LNCAP (cell line): ENCODE measurements at regions not wholly inside any gene's neighbourhood (a gene's known extent, or its start where the extent isn't known, plus 50 kb on each side); places are given as distances from the start of the nearest gene placed in this dataset.

ENCODE experiments used
- TF ChIP-seq, protein P1 (sequence below): fragments of 450-650 bp; IDR thresholded peaks from 2 replicates; pipeline ENCODE4 v1.5.1; 2017; ENCODE audit warnings: mild to moderate bottlenecking

DNA sequence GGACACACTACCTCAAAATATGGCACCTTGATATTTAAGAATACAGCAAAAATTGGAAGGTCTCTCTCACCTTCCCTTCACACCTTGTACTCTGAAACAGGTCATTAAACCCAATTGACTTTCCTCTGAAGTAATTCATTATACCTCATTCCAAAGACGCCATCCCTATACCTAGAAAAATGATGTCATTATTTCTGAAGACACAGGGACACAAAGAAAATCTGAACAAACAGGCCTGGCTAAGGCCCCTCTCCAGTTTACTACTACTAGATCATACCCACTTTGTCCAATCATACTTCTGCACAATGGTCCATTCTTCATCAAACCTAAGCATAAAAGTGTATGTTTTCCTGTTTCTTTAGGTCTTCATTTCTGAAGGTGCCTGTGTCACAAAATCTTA lies 156.9 kb downstream of the RASSF9 start:
- TF ChIP-seq, protein P1, sequence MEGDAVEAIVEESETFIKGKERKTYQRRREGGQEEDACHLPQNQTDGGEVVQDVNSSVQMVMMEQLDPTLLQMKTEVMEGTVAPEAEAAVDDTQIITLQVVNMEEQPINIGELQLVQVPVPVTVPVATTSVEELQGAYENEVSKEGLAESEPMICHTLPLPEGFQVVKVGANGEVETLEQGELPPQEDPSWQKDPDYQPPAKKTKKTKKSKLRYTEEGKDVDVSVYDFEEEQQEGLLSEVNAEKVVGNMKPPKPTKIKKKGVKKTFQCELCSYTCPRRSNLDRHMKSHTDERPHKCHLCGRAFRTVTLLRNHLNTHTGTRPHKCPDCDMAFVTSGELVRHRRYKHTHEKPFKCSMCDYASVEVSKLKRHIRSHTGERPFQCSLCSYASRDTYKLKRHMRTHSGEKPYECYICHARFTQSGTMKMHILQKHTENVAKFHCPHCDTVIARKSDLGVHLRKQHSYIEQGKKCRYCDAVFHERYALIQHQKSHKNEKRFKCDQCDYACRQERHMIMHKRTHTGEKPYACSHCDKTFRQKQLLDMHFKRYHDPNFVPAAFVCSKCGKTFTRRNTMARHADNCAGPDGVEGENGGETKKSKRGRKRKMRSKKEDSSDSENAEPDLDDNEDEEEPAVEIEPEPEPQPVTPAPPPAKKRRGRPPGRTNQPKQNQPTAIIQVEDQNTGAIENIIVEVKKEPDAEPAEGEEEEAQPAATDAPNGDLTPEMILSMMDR, result no peak

DNA sequence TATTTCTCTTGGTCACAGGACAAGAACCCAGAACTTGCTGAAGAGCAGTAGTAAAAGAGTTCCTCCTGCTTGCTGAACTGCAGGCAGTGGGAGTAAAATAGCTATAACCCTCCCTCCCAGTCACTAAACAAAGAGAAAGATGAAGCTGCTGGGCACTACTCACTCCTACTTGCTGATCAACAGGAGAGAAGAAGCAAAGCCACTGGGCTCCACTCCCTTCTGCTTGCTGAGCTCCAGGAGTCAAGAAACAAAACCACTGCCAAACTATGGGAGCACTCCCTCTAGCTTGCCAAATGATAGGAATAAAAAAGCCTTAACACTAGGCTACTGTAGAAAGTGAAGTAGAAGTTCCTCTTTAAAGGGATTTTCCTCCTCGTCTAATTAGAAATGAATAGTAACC lies 155.3 kb downstream of the RASSF9 start:
- TF ChIP-seq, protein P1, result no peak

DNA sequence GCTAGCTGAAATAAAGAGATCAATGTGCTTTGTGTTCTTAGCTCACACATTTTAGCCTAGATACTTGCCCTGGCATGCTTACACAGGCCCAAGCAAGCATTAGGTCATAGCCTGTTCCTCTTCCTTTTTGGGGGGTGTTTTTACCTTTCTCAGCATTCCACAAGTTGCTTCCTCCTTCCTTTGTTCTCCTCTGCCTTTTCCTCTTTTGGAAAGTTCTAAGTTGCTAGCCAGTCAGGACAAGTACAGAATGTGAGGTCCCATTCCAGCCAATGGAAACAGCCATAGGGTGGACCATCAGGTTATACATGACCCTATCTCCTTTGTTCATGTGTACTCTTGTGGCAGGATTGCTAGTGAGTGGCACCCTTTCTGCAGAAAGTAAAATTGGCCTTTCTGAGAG lies 154.9 kb downstream of the RASSF9 start:
- TF ChIP-seq, protein P1, result no peak

DNA sequence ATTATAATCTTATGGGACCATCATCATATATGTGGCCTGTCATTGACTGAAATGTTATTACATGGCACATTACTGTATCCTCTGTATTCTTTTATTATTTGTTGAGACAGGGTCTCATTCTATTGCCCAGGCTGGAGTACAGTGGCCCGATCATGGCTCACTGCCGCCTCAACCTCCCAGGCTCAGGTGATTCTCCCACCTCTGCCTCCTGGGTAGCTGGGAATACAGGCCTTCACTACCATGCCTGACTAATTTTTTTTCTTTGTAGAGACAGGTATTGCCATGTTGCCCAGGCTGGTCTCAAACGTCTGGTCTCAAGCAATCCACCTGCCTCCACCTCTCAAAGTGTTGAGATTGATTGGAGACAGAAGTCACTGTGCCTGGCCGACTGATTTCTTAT lies 153.2 kb downstream of the RASSF9 start:
- TF ChIP-seq, protein P1, result no peak

DNA sequence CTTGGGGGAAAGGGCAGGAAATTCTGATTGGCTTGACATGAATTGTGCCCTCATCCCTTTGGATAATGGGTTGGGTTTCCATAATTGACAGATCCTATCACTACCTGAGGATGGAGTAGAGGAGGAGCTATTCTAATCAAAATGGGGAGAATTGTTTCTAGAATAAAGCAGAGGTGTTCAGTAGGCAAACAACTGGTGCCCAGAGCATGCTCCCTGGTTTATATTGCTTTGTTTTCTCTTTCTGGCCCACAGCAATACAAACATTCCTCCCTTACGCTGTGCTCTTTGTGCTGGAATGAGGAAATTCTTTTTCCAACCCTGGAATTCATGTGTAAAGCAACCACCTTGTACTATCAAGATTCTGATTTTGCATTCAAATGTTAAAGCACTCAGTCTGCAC lies 147.4 kb downstream of the RASSF9 start:
- TF ChIP-seq, protein P1, result no peak

DNA sequence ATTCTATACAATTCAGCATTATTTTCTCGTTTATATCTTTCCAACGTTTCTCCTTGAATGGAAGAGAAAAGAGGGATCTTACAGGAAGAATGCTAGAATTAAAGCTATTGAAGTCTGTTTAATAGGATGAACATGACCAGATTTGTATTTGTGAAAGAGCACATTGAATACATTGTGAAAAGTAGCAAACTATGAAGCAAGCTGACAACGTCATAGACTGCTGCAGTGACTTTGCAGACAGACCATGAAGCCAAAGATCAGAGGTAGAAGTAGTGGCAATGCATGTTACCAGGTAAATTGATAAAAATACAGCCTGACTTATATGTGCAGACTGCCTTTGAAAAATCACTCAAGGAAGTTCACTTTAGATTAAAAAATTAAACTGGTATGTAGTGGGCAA lies 146.1 kb downstream of the RASSF9 start:
- TF ChIP-seq, protein P1, result no peak

DNA sequence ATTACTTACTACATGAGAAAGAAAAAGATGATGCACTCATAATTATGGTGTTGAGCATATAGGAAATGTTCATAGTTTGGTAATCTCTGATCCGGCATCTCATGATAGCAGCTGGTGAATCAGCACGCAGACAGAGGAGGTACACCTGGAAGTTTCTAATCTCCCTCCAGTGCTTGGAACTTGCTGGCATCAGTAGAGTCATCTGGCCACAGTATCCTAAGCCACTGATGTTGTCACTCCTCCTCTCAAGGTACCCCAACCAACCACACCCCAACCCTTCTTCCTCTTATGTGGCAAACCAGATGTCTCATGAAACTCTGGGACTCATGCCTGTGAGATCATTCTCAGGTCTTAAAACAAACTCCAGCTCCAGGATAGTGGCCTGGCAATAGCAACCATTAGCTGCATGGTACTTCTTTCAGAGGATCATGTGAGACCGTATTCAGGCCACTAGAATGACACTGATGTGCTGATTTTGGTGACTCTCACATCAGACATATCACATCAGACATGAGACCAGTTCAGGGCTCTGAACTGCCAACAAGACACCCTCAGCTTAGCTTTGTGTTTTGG lies 143.0 kb downstream of the RASSF9 start:
- TF ChIP-seq, protein P1, result no peak

DNA sequence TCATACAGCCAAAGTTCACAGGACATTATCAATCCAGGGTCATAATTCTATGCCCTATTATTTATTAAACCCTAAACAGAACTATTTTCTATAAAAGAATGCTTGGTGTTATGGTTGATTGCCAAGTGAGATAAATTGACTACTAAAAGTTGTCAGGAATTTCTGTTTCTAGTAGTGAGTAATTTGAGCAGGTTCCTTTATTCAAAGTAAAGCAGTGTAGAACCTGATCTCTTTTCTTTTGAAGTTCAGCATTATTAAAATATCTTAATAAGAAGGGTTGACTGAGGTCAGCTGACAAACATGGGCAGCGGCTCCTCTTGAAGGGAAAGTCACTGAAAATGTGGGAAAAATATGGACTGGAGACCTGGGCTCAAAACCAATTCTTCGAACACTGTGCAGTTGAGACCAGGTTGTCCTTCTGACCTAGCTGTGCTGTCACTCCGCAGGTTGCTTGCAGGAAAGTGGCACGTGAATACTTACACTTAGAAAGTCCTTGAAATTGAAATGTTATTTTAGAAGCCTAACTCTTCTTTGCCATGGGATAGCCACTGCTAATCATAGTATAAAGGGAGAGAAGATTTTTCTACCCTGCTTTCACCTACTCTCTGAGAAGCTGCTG lies 141.0 kb downstream of the RASSF9 start:
- TF ChIP-seq, protein P1, result no peak
